Upper lobe of left lung (tissue), 6 donors: ENCODE measurements at regions not wholly inside any gene's neighbourhood (a gene's known extent, or its start where the extent isn't known, plus 50 kb on each side); places are given as distances from the start of the nearest gene placed in this dataset.
A peak's percentile ranks its signal among the peaks of the same experiment; 100 is the strongest.

Source experiments
- ATAC-seq, 2 donors: fragments of 200-7000 bp; cut with Tn5 transposase; one replicate each; pipeline ENCODE4 v1.9.1; 2022; ENCODE audit warnings: mild to moderate bottlenecking in 2 of 2, moderate library complexity in 2 of 2; ENCODE audit not compliant: low FRiP score in 2 of 2
- DNase-seq, 2 donors: peaks; one replicate each; pipeline ENCODE4 v3.0.0-alpha.2; 2019 to 2020
- H3K27ac ChIP-seq, 4 donors: fragments of 200-600 bp; sonication (generic); one replicate each; pipeline ENCODE4 v1.5.1; 2016 to 2019
- H3K27me3 ChIP-seq, 4 donors: fragments of 200-600 bp; sonication (generic); one replicate each; pipeline ENCODE4 v1.5.1; 2017 to 2019
- H3K36me3 ChIP-seq, 4 donors: fragments of 200-600 bp; sonication (generic); one replicate each; pipeline ENCODE4 v1.5.1; 2016 to 2019
- H3K4me1 ChIP-seq, 4 donors: fragments of 200-600 bp; sonication (generic); one replicate each; pipeline ENCODE4 v1.5.1; 2018 to 2019
- H3K4me3 ChIP-seq, 4 donors: fragments of 200-600 bp; sonication (generic); one replicate each; pipeline ENCODE4 v1.5.1; 2017 to 2019; ENCODE audit warnings: mild to moderate bottlenecking in 2 of 4, moderate library complexity in 1 of 4
- H3K9me3 ChIP-seq, 4 donors: fragments of 200-600 bp; sonication (generic); one replicate each; pipeline ENCODE4 v1.5.1; 2018 to 2019
- EP300 ChIP-seq, 4 donors: sonication (generic); formaldehyde crosslinking; IDR thresholded peaks; one replicate each; pipeline ENCODE4 v1.5.1; 2017; ENCODE audit warnings: antibody characterized with exemption in 4 of 4, control low read depth in 2 of 4
- POLR2A ChIP-seq, 4 donors: fragments of 450-650 bp; IDR thresholded peaks; one replicate each; pipeline ENCODE4 v1.5.1; 2016 to 2017; ENCODE audit warnings: antibody characterized with exemption in 4 of 4, mild to moderate bottlenecking in 2 of 4
- POLR2AphosphoS5 ChIP-seq, 2 donors: sonication (generic); formaldehyde crosslinking; IDR thresholded peaks; one replicate each; pipeline ENCODE4 v1.5.1; 2017; ENCODE audit warnings: antibody characterized with exemption in 2 of 2
- WGBS, 2 donors: methylation state at CpG; one replicate each; pipeline ENCODE4 v1.1.5; 2017 to 2018; 5-methylcytosine and 5-hydroxymethylcytosine counted together
- TF ChIP-seq, protein P1 (sequence below), 6 experiments: fragments of 450-650 bp in 4 of 6; fragments of 200-600 bp in 2 of 6; sonication (generic) in 2 of 6; IDR thresholded peaks; one replicate each; pipeline ENCODE4 v1.5.1; 2016 to 2019; ENCODE audit warnings: antibody characterized with exemption in 6 of 6
- donor health status: DM: no; HTN: no; CAD: no; lungs with moderate emphysema.
- donor health status: DM: no; HTN: yes; CAD: no; lungs with severe emphysema.

GRCh38 chr5:125536582-125536981 lies 790.1 kb upstream of the ZNF608 start:
- no peaks in the 10 kb centered on the region for H3K27me3 ChIP-seq
- H3K27ac ChIP-seq = no peak overlapping the region
- H3K36me3 ChIP-seq = no peaks in the 10 kb centered on the region
- TF ChIP-seq, protein P1, sequence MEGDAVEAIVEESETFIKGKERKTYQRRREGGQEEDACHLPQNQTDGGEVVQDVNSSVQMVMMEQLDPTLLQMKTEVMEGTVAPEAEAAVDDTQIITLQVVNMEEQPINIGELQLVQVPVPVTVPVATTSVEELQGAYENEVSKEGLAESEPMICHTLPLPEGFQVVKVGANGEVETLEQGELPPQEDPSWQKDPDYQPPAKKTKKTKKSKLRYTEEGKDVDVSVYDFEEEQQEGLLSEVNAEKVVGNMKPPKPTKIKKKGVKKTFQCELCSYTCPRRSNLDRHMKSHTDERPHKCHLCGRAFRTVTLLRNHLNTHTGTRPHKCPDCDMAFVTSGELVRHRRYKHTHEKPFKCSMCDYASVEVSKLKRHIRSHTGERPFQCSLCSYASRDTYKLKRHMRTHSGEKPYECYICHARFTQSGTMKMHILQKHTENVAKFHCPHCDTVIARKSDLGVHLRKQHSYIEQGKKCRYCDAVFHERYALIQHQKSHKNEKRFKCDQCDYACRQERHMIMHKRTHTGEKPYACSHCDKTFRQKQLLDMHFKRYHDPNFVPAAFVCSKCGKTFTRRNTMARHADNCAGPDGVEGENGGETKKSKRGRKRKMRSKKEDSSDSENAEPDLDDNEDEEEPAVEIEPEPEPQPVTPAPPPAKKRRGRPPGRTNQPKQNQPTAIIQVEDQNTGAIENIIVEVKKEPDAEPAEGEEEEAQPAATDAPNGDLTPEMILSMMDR (IDR thresholded peaks at IDR 0.05) = no peak
- TF ChIP-seq POLR2A (IDR thresholded peaks at IDR 0.05) (no peak), EP300 (IDR thresholded peaks at IDR 0.05) (no peak), POLR2AphosphoS5 (IDR thresholded peaks at IDR 0.05) (no peak)
- H3K9me3 ChIP-seq = peaks cover 0 to 9% (median 2%) of the 10 kb centered on the region in 4 donors
- H3K4me3 ChIP-seq = no peak overlapping the region
- WGBS, 2 donors = 57 to 72% methylated on average over 1 of the region's 1 CpG
- ATAC-seq = no peak
- H3K4me1 ChIP-seq = no peaks in the 10 kb centered on the region
- no peak for DNase-seq

- H3K4me3 ChIP-seq = no peak overlapping the region
- H3K9me3 ChIP-seq = peaks cover 0 to 9% (median 2%) of the 10 kb centered on the region in 4 donors
- 91% methylated on average over 2 of the region's 2 CpGs for WGBS, 2 donors
- no peaks in the 10 kb centered on the region for H3K36me3 ChIP-seq
- ATAC-seq (no peak), DNase-seq (no peak)
- no peak overlapping the region for H3K27ac ChIP-seq
- no peak for TF ChIP-seq POLR2AphosphoS5 (IDR thresholded peaks at IDR 0.05)
- TF ChIP-seq, protein P1 (IDR thresholded peaks at IDR 0.05) = no peak
- TF ChIP-seq POLR2A (IDR thresholded peaks at IDR 0.05) = no peak
- TF ChIP-seq EP300 (IDR thresholded peaks at IDR 0.05) = no peak
- no peaks in the 10 kb centered on the region for H3K4me1 ChIP-seq
- H3K27me3 ChIP-seq = no peaks in the 10 kb centered on the region
These were observed 791.2 kb upstream of the ZNF608 start for GRCh38 chr5:125537661-125538060.

GRCh38 chr5:125538469-125538868 lies 792.0 kb upstream of the ZNF608 start:
- no peak for ATAC-seq

DNA sequence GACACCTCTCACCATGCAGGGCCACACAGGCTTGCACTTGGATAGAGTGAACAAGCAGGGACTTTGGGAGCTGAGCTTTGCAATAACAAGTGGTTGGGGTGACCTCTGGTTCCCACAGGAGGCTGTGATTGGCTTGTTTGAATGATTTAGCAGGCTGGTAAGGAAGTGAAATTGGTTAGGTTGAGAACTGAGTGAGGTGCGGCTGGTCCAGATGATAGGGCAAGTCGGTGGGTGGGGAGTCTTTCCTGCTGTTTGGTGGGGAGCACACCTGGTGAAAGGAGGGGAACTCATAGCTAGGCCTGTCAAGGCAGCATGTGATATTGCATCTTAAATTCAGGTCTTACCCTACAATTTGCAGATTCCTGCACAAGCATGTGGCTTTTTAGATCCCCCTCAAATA lies 794.6 kb upstream of the ZNF608 start:
- H3K27me3 ChIP-seq = no peaks in the 10 kb centered on the region
- H3K36me3 ChIP-seq = no peaks in the 10 kb centered on the region
- TF ChIP-seq POLR2AphosphoS5 (IDR thresholded peaks at IDR 0.05) = no peak
- WGBS, 2 donors = 86 to 93% methylated on average over 2 of the region's 2 CpGs
- no peak for ATAC-seq
- no peak overlapping the region for H3K4me3 ChIP-seq
- DNase-seq = no peak
- peaks cover 0 to 9% (median 2%) of the 10 kb centered on the region in 4 donors for H3K9me3 ChIP-seq
- no peaks in the 10 kb centered on the region for H3K4me1 ChIP-seq
- no peak overlapping the region for H3K27ac ChIP-seq

More at GRCh38 chr5:125538469-125538868, 792.0 kb upstream of the ZNF608 start:
- H3K27me3 ChIP-seq = no peaks in the 10 kb centered on the region
- no peak for TF ChIP-seq EP300 (IDR thresholded peaks at IDR 0.05)
- TF ChIP-seq, protein P1 (IDR thresholded peaks at IDR 0.05) = no peak
- no peak for TF ChIP-seq POLR2AphosphoS5 (IDR thresholded peaks at IDR 0.05)
- no peak for TF ChIP-seq POLR2A (IDR thresholded peaks at IDR 0.05)
- H3K9me3 ChIP-seq = peaks cover 0 to 9% (median 2%) of the 10 kb centered on the region in 4 donors
- no peaks in the 10 kb centered on the region for H3K36me3 ChIP-seq
- no peak for DNase-seq
- 78 to 94% methylated on average over 2 of the region's 2 CpGs for WGBS, 2 donors
- no peak overlapping the region for H3K27ac ChIP-seq
- no peak overlapping the region for H3K4me3 ChIP-seq
- H3K4me1 ChIP-seq = no peaks in the 10 kb centered on the region

GRCh38 chr5:125549322-125549911 lies 803.0 kb upstream of the ZNF608 start:
- H3K36me3 ChIP-seq = no peaks in the 10 kb centered on the region
- H3K27ac ChIP-seq = peak overlapping the region in 1 of 4 donors; percentile 32
- WGBS, 2 donors = 22 to 28% methylated on average over 2 of the region's 2 CpGs
- H3K9me3 ChIP-seq = no peaks in the 10 kb centered on the region
- H3K27me3 ChIP-seq = no peaks in the 10 kb centered on the region
- TF ChIP-seq POLR2AphosphoS5 (IDR thresholded peaks at IDR 0.05) (no peak), POLR2A (IDR thresholded peaks at IDR 0.05) (no peak)
- no peak for DNase-seq
- no peak for ATAC-seq
- H3K4me3 ChIP-seq = no peak overlapping the region
- peaks cover 0 to 13% (median 8%) of the 10 kb centered on the region in 4 donors for H3K4me1 ChIP-seq

GRCh38 chr5:125550274-125550673 lies 803.8 kb upstream of the ZNF608 start:
- Histone ChIP-seq H3K4me1 (peaks cover 0 to 13% (median 8%) of the 10 kb centered on the region in 4 donors), H3K36me3 (no peaks in the 10 kb centered on the region), H3K27me3 (no peaks in the 10 kb centered on the region), H3K27ac (no peak overlapping the region), H3K9me3 (no peaks in the 10 kb centered on the region), H3K4me3 (no peak overlapping the region)
- DNase-seq (no peak), ATAC-seq (no peak)
- TF ChIP-seq, protein P1 (IDR thresholded peaks at IDR 0.05) = no peak
- TF ChIP-seq POLR2AphosphoS5 (IDR thresholded peaks at IDR 0.05) = no peak
- no peak for TF ChIP-seq EP300 (IDR thresholded peaks at IDR 0.05)
- 15 to 23% methylated on average over 2 of the region's 2 CpGs for WGBS, 2 donors
